ENCODE measurements at regions not wholly inside any gene's neighbourhood (a gene's known extent, or its start where the extent isn't known, plus 50 kb on each side); places are given as distances from the start of the nearest gene placed in this dataset.

- Histone ChIP-seq H3K79me2 (ENCODE audit: insufficient read depth) (no peaks in the 10 kb centered on the region), H4K20me1 (ENCODE audit: insufficient read depth) (no peaks in the 10 kb centered on the region), H3K9me3 (no peaks in the 10 kb centered on the region), H2AFZ (ENCODE audit: low read depth) (no peak overlapping the region), H3K9ac (no peak overlapping the region), H3K4me3 (ENCODE audit: low read depth in 2 of 2, low read length in 1 of 2) (no peak overlapping the region), H3K4me2 (no peak overlapping the region), H3K27ac (ENCODE audit: low read depth in 2 of 2, low read length in 1 of 2) (no peak overlapping the region), H3F3A (replicated peaks; ENCODE audit: insufficient read depth) (no peaks in the 10 kb centered on the region), H3K9me2 (no peaks in the 10 kb centered on the region), H3K27me3 (ENCODE audit: insufficient read depth) (no peaks in the 10 kb centered on the region), H3K36me3 (replicated peaks in 1 of 2; ENCODE audit: control insufficient read depth in 1 of 2, insufficient read depth in 2 of 2, low read length in 1 of 2) (no peaks in the 10 kb centered on the region), H3K4me1 (ENCODE audit: control insufficient read depth in 1 of 2, insufficient read depth in 2 of 2, low read depth in 1 of 2, low read length in 1 of 2) (no peaks in the 10 kb centered on the region)
- DNase-seq = no peak
- WGBS (ENCODE audit: low lambda C conversion rate) = 28% methylated on average over 2 of the region's 2 CpGs
- ChIA-PET POLR2A (no interaction called here), CTCF (no interaction called here)
- TF ChIP-seq MAX (IDR thresholded peaks at IDR 0.05; ENCODE audit: low read depth) (no peak), TAF1 (IDR thresholded peaks at IDR 0.05; ENCODE audit: borderline replicate concordance, low read depth, low read length) (no peak), POLR2AphosphoS5 (IDR thresholded peaks at IDR 0.05; ENCODE audit: low read depth, low read length) (no peak), RCOR1 (IDR thresholded peaks at IDR 0.05; ENCODE audit: low read length) (no peak), EZH2phosphoT487 (IDR thresholded peaks at IDR 0.05; ENCODE audit: borderline replicate concordance, low read depth) (no peak)
Observed at GRCh38 chr3:187960820-187961219, 193.1 kb upstream of the LPP start.

GRCh38 chr3:187961366-187961765, 192.6 kb upstream of the LPP start:
- no peaks in the 10 kb centered on the region for H3K36me3 ChIP-seq (replicated peaks in 1 of 2; ENCODE audit: control insufficient read depth in 1 of 2, insufficient read depth in 2 of 2, low read length in 1 of 2)
- H3K9me3 ChIP-seq = no peaks in the 10 kb centered on the region
- no peak overlapping the region for H3K9ac ChIP-seq
- H3K4me2 ChIP-seq = no peak overlapping the region
- TF ChIP-seq RCOR1 (IDR thresholded peaks at IDR 0.05; ENCODE audit: low read length) (no peak), RFX5 (IDR thresholded peaks at IDR 0.05; ENCODE audit: low read length) (no peak), USF1 (IDR thresholded peaks at IDR 0.05; ENCODE audit: borderline replicate concordance, low read depth) (no peak), JUND (IDR thresholded peaks at IDR 0.05) (no peak), GATA2 (CRISPR knock-in tag; IDR thresholded peaks at IDR 0.05) (no peak), CTCF (IDR thresholded peaks at IDR 0.05) (no peak), FOXJ3 (CRISPR knock-in tag; IDR thresholded peaks at IDR 0.05) (no peak), NFIC (IDR thresholded peaks at IDR 0.05; ENCODE audit: borderline replicate concordance) (no peak), PBX3 (IDR thresholded peaks at IDR 0.05) (no peak), RXRA (IDR thresholded peaks at IDR 0.05; ENCODE audit: borderline replicate concordance, low read depth) (no peak), NRF1 (IDR thresholded peaks at IDR 0.05; ENCODE audit: low read depth, low read length) (no peak), GABPA (IDR thresholded peaks at IDR 0.05; ENCODE audit: low read depth) (no peak), IRF3 (IDR thresholded peaks at IDR 0.05; ENCODE audit: low read depth, low read length) (no peak), SIN3A (IDR thresholded peaks at IDR 0.05; ENCODE audit: borderline replicate concordance, low read depth, low read length) (no peak), TCF12 (IDR thresholded peaks at IDR 0.05) (no peak), USF2 (IDR thresholded peaks at IDR 0.05; ENCODE audit: borderline replicate concordance, low read depth, low read length) (no peak), RAD21 (IDR thresholded peaks at IDR 0.05; ENCODE audit: low read length) (no peak), SMC3 (IDR thresholded peaks at IDR 0.05; ENCODE audit: low read depth, low read length) (no peak), CHD2 (IDR thresholded peaks at IDR 0.05; ENCODE audit: low read length, partially characterized antibody) (no peak), YY1 (IDR thresholded peaks at IDR 0.05; ENCODE audit: low read depth) (no peak)
- no peaks in the 10 kb centered on the region for H3F3A ChIP-seq (replicated peaks; ENCODE audit: insufficient read depth)
- no peaks in the 10 kb centered on the region for H3K9me2 ChIP-seq
- no peak for DNase-seq
- no peaks in the 10 kb centered on the region for H3K79me2 ChIP-seq (ENCODE audit: insufficient read depth)
- H4K20me1 ChIP-seq (ENCODE audit: insufficient read depth) = no peaks in the 10 kb centered on the region
- H3K4me3 ChIP-seq (ENCODE audit: low read depth in 2 of 2, low read length in 1 of 2) = no peak overlapping the region
- WGBS (ENCODE audit: low lambda C conversion rate) = 68% methylated on average over 2 of the region's 2 CpGs
- ChIA-PET CTCF (no interaction called here), POLR2A (no interaction called here)
- no peak overlapping the region for H2AFZ ChIP-seq (ENCODE audit: low read depth)
- no peaks in the 10 kb centered on the region for H3K27me3 ChIP-seq (ENCODE audit: insufficient read depth)
- no peaks in the 10 kb centered on the region for H3K4me1 ChIP-seq (ENCODE audit: control insufficient read depth in 1 of 2, insufficient read depth in 2 of 2, low read depth in 1 of 2, low read length in 1 of 2)
- H3K27ac ChIP-seq (ENCODE audit: low read depth in 2 of 2, low read length in 1 of 2) = no peak overlapping the region

Data from SK-N-SH (cell line).